ENCODE measurements at regions not wholly inside any gene's neighbourhood (a gene's known extent, or its start where the extent isn't known, plus 50 kb on each side); places are given as distances from the start of the nearest gene placed in this dataset.

DNA sequence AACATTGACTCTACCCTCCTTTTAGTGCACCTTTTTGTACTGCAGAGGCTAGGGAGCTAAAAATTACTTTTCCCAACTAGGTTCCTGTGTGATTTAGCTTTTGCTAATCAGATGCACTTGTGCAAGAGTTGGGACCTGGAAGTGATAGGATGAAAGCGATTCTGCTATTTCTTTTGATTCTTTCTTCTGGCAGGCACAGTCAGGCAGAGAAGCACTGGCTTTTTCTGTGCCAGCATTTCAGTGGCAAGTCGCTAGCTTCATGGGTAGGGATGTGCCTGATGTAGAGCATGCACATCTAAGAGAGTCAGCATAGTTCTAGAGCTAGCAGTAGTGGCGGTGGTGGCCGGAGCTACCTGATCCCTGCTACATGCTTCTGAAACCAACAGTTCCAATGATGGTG, 89.8 kb downstream of the MDH1 start:
- TF ChIP-seq, protein P1, sequence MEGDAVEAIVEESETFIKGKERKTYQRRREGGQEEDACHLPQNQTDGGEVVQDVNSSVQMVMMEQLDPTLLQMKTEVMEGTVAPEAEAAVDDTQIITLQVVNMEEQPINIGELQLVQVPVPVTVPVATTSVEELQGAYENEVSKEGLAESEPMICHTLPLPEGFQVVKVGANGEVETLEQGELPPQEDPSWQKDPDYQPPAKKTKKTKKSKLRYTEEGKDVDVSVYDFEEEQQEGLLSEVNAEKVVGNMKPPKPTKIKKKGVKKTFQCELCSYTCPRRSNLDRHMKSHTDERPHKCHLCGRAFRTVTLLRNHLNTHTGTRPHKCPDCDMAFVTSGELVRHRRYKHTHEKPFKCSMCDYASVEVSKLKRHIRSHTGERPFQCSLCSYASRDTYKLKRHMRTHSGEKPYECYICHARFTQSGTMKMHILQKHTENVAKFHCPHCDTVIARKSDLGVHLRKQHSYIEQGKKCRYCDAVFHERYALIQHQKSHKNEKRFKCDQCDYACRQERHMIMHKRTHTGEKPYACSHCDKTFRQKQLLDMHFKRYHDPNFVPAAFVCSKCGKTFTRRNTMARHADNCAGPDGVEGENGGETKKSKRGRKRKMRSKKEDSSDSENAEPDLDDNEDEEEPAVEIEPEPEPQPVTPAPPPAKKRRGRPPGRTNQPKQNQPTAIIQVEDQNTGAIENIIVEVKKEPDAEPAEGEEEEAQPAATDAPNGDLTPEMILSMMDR (IDR thresholded peaks at IDR 0.05), result no peak
- no peak for TF ChIP-seq POLR2A (IDR thresholded peaks at IDR 0.05)
